ENCODE measurements at regions not wholly inside any gene's neighbourhood (a gene's known extent, or its start where the extent isn't known, plus 50 kb on each side); places are given as distances from the start of the nearest gene placed in this dataset.

DNA sequence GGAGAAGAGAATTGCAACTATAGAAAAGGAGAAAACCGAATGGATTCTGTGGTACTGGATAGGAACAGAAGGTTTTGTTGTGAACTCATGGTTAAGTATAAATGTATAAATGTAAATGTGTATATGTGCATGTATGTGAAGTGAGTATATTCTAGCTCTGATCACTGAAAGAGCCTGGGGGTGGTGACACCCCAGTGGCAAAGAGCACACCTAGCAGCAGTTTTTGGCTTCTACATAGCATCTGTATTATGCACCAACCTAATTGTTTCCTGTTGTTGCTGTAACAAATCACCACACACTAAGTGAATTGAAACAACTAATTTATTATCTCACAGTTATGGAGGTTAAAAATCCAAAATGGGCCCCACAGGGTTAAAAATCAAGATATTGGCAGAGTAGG, 455.4 kb downstream of the RPS24 start:
- TF ChIP-seq TAF1 (IDR thresholded peaks at IDR 0.05; ENCODE audit: low read depth) (no peak), NFIC (IDR thresholded peaks at IDR 0.05) (no peak), TEAD4 (IDR thresholded peaks at IDR 0.05) (no peak), EP300 (IDR thresholded peaks at IDR 0.05; ENCODE audit: borderline replicate concordance) (no peak)
- TF ChIP-seq, protein P1, sequence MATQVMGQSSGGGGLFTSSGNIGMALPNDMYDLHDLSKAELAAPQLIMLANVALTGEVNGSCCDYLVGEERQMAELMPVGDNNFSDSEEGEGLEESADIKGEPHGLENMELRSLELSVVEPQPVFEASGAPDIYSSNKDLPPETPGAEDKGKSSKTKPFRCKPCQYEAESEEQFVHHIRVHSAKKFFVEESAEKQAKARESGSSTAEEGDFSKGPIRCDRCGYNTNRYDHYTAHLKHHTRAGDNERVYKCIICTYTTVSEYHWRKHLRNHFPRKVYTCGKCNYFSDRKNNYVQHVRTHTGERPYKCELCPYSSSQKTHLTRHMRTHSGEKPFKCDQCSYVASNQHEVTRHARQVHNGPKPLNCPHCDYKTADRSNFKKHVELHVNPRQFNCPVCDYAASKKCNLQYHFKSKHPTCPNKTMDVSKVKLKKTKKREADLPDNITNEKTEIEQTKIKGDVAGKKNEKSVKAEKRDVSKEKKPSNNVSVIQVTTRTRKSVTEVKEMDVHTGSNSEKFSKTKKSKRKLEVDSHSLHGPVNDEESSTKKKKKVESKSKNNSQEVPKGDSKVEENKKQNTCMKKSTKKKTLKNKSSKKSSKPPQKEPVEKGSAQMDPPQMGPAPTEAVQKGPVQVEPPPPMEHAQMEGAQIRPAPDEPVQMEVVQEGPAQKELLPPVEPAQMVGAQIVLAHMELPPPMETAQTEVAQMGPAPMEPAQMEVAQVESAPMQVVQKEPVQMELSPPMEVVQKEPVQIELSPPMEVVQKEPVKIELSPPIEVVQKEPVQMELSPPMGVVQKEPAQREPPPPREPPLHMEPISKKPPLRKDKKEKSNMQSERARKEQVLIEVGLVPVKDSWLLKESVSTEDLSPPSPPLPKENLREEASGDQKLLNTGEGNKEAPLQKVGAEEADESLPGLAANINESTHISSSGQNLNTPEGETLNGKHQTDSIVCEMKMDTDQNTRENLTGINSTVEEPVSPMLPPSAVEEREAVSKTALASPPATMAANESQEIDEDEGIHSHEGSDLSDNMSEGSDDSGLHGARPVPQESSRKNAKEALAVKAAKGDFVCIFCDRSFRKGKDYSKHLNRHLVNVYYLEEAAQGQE (IDR thresholded peaks at IDR 0.05; ENCODE audit: low read depth), result no peak
- TF ChIP-seq, protein P2, sequence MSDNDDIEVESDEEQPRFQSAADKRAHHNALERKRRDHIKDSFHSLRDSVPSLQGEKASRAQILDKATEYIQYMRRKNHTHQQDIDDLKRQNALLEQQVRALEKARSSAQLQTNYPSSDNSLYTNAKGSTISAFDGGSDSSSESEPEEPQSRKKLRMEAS (IDR thresholded peaks at IDR 0.05), result no peak
- TF ChIP-seq, protein P3, sequence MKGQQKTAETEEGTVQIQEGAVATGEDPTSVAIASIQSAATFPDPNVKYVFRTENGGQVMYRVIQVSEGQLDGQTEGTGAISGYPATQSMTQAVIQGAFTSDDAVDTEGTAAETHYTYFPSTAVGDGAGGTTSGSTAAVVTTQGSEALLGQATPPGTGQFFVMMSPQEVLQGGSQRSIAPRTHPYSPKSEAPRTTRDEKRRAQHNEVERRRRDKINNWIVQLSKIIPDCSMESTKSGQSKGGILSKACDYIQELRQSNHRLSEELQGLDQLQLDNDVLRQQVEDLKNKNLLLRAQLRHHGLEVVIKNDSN (IDR thresholded peaks at IDR 0.05), result no peak

DNA sequence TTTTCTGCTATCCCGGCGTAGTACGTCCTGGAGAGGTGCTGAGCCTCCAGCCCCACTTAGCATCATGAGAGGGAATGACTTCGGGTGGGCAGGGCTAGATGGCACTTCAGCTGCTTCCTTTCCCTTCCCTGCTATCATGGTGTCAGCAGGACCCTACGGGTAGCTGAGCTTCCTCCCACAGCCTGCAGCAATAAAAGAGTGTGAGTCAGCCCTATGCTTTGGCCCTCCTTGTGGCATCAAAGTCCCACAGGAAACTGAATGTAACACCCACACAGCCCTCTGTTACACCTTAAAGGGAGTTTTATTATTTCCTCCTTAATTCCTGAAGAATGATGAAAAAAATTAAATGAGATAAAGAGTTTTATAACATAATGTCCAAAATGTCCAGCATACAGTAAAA, 458.1 kb downstream of the RPS24 start:
- no peak for TF ChIP-seq ZBTB7A (IDR thresholded peaks at IDR 0.05; ENCODE audit: low read depth)
- TF ChIP-seq CREB1 (IDR thresholded peaks at IDR 0.05; ENCODE audit: low read depth), result no peak
- no peak for TF ChIP-seq EGR1 (IDR thresholded peaks at IDR 0.05)
- TF ChIP-seq, protein P3 (IDR thresholded peaks at IDR 0.05), result no peak
- no peak for TF ChIP-seq CEBPB (IDR thresholded peaks at IDR 0.05)
- TF ChIP-seq, protein P1 (IDR thresholded peaks at IDR 0.05; ENCODE audit: low read depth), result no peak
- TF ChIP-seq NFIC (IDR thresholded peaks at IDR 0.05), result no peak
- no peak for TF ChIP-seq RAD21 (IDR thresholded peaks at IDR 0.05; ENCODE audit: low read depth)
- TF ChIP-seq FOXM1 (IDR thresholded peaks at IDR 0.05; ENCODE audit: borderline replicate concordance, low read depth), result no peak
- TF ChIP-seq, protein P2 (IDR thresholded peaks at IDR 0.05), result no peak
- no peak for TF ChIP-seq YY1 (IDR thresholded peaks at IDR 0.05; ENCODE audit: low read depth)
- no peak for TF ChIP-seq TAF1 (IDR thresholded peaks at IDR 0.05; ENCODE audit: low read depth)
- TF ChIP-seq EP300 (IDR thresholded peaks at IDR 0.05; ENCODE audit: borderline replicate concordance), result no peak

DNA sequence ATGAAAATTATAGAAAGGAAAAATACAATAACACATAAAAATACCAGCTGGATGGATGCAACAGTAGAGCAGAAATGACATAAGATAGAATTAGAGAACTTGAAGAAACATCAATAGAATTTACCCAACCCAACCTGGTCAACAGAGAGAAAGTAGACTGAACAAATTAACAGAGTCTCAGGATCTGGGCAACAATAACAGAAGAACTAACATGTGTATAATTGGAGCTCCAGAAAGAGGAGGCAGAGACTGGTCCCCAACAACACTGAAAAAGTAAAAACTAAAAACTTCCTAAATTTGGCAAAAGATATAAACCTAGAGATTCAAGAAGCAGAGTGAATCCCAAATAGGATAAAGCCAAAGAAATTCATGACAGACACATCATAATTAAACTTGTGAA, 458.8 kb downstream of the RPS24 start:
- TF ChIP-seq EGR1 (IDR thresholded peaks at IDR 0.05), result no peak
- TF ChIP-seq RAD21 (IDR thresholded peaks at IDR 0.05; ENCODE audit: low read depth), result no peak
- no peak for TF ChIP-seq FOXM1 (IDR thresholded peaks at IDR 0.05; ENCODE audit: borderline replicate concordance, low read depth)
- TF ChIP-seq YY1 (IDR thresholded peaks at IDR 0.05; ENCODE audit: low read depth), result no peak
- TF ChIP-seq CREB1 (IDR thresholded peaks at IDR 0.05; ENCODE audit: low read depth), result no peak
- TF ChIP-seq, protein P1 (IDR thresholded peaks at IDR 0.05; ENCODE audit: low read depth), result no peak

DNA sequence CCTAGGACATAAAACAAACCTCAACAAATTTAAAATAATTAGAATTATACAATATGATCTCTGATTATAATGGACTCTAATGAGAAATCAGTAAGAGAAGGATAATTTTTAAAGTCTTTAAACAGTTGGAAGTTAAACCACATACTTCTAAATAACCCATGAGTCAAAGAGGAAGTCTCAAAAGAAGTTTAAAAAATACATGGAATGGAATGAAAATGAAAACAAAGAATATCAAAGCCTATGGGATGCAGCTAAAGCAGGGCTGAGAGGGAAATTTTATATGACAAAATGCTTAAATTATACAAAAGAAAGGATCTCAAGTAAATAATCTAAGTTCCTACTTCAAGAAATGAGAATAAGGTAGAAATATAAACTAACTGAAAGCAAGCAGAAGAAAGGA, 460.5 kb downstream of the RPS24 start:
- TF ChIP-seq, protein P3 (IDR thresholded peaks at IDR 0.05), result no peak
- TF ChIP-seq TCF12 (IDR thresholded peaks at IDR 0.05; ENCODE audit: low read depth) (no peak), TAF1 (IDR thresholded peaks at IDR 0.05; ENCODE audit: low read depth) (no peak)

Data from Ishikawa (cell line).